Trophoblast cell (in vitro differentiated cells and primary cell): ENCODE measurements at regions not wholly inside any gene's neighbourhood (a gene's known extent, or its start where the extent isn't known, plus 50 kb on each side); places are given as distances from the start of the nearest gene placed in this dataset.

ENCODE experiments used
- DNase-seq, 2 donors: peaks; one replicate each; pipeline ENCODE4 v3.0.0-alpha.2; 2016
- H2AFZ ChIP-seq: 2 replicates; pipeline ENCODE4 v1.6.1; 2013; ENCODE audit warnings: low read length, moderate library complexity, mild to moderate bottlenecking; ENCODE audit not compliant: insufficient read depth, poor library complexity
- H2AK5ac ChIP-seq: 2 replicates; pipeline ENCODE4 v1.6.1; 2013; ENCODE audit warnings: mild to moderate bottlenecking, low read length
- H2BK120ac ChIP-seq: 2 replicates; pipeline ENCODE4 v1.6.1; 2013; ENCODE audit warnings: low read length, mild to moderate bottlenecking, moderate library complexity; ENCODE audit not compliant: insufficient read depth, poor library complexity
- H2BK12ac ChIP-seq: 2 replicates; pipeline ENCODE4 v1.6.1; 2013; ENCODE audit warnings: mild to moderate bottlenecking, low read length, moderate library complexity
- H2BK5ac ChIP-seq: 2 replicates; pipeline ENCODE4 v1.6.1; 2013; ENCODE audit warnings: low read length, low read depth, moderate library complexity, mild to moderate bottlenecking; ENCODE audit not compliant: poor library complexity
- H3K14ac ChIP-seq: 2 replicates; pipeline ENCODE4 v1.6.1; 2013; ENCODE audit warnings: mild to moderate bottlenecking, low read length
- H3K18ac ChIP-seq: 2 replicates; pipeline ENCODE4 v1.6.1; 2013; ENCODE audit warnings: mild to moderate bottlenecking, low read length
- H3K23ac ChIP-seq: 2 replicates; pipeline ENCODE4 v1.6.1; 2013; ENCODE audit warnings: low read length
- H3K27ac ChIP-seq: 2 replicates; pipeline ENCODE4 v1.5.1; 2013; ENCODE audit warnings: low read depth, mild to moderate bottlenecking, inconsistent platforms, low read length, moderate library complexity
- H3K27me3 ChIP-seq: 2 replicates; pipeline ENCODE4 v1.6.1; 2013; ENCODE audit warnings: inconsistent platforms, mild to moderate bottlenecking, low read length, moderate library complexity; ENCODE audit not compliant: insufficient read depth
- H3K36me3 ChIP-seq, 2 experiments: 1 replicate in 1 of 2; 2 replicates in 1 of 2; pipeline ENCODE4 v1.6.1; 2013; ENCODE audit warnings: low read length in 2 of 2, mild to moderate bottlenecking in 2 of 2, moderate library complexity in 1 of 2; ENCODE audit not compliant: insufficient read depth in 2 of 2, control insufficient read depth in 1 of 2
- H3K4ac ChIP-seq: 2 replicates; pipeline ENCODE4 v1.6.1; 2013; ENCODE audit warnings: low read depth, mild to moderate bottlenecking, low read length, moderate library complexity
- H3K4me1 ChIP-seq, 2 experiments: 1 replicate in 1 of 2; 2 replicates in 1 of 2; pipeline ENCODE4 v1.6.1; 2013; ENCODE audit warnings: low read length in 2 of 2, mild to moderate bottlenecking in 2 of 2, moderate library complexity in 1 of 2; ENCODE audit not compliant: insufficient read depth in 2 of 2, control insufficient read depth in 1 of 2
- H3K4me2 ChIP-seq: 2 replicates; pipeline ENCODE4 v1.6.1; 2013; ENCODE audit warnings: inconsistent platforms, mild to moderate bottlenecking, low read length, moderate library complexity
- H3K4me3 ChIP-seq: 2 replicates; pipeline ENCODE4 v1.5.1; 2013; ENCODE audit warnings: mild to moderate bottlenecking, low read depth, low read length, inconsistent platforms
- H3K79me1 ChIP-seq: one replicate; pipeline ENCODE4 v1.6.1; 2013; ENCODE audit warnings: low read length
- H3K79me2 ChIP-seq: 2 replicates; pipeline ENCODE4 v1.6.1; 2013; ENCODE audit warnings: low read length, mild to moderate bottlenecking; ENCODE audit not compliant: control insufficient read depth, insufficient read depth, poor library complexity
- H3K9ac ChIP-seq: 2 replicates; pipeline ENCODE4 v1.6.1; 2013; ENCODE audit warnings: mild to moderate bottlenecking, low read length
- H3K9me3 ChIP-seq: 2 replicates; pipeline ENCODE4 v1.6.1; 2013; ENCODE audit warnings: low read depth, mild to moderate bottlenecking, control low read depth, inconsistent platforms, low read length; ENCODE audit not compliant: insufficient read depth
- H4K12ac ChIP-seq: 2 replicates; pipeline ENCODE4 v1.6.1; 2013; ENCODE audit warnings: low read depth, mild to moderate bottlenecking, low read length, moderate library complexity
- H4K8ac ChIP-seq: 2 replicates; pipeline ENCODE4 v1.6.1; 2013; ENCODE audit warnings: low read depth, mild to moderate bottlenecking, low read length, moderate library complexity
- H4K91ac ChIP-seq: one replicate; pipeline ENCODE4 v1.6.1; 2013; ENCODE audit warnings: low read depth, mild to moderate bottlenecking, low read length, moderate library complexity
- WGBS: extraction: QIAGEN DNeasy Blood & Tissue Kit; methylation state at CpG from one replicate; pipeline ENCODE4 v1.1.7; 2013; ENCODE audit warnings: missing lambda C conversion rate; ENCODE audit not compliant: insufficient read length, insufficient coverage; ENCODE audit errors: extremely low coverage; 5-methylcytosine and 5-hydroxymethylcytosine counted together

- no peaks in the 10 kb centered on the region for H3K79me1 ChIP-seq
- H3K4me1 ChIP-seq, result no peaks in the 10 kb centered on the region
- no peak for DNase-seq
- H3K27ac ChIP-seq, result no peak overlapping the region
- no peak overlapping the region for H3K23ac ChIP-seq
- peaks cover 1% of the 10 kb centered on the region for H3K9me3 ChIP-seq
- no peaks in the 10 kb centered on the region for H3K27me3 ChIP-seq
- H3K18ac ChIP-seq, result no peak overlapping the region
- H4K12ac ChIP-seq, result no peak overlapping the region
- H2AK5ac ChIP-seq, result no peak overlapping the region
- no peak overlapping the region for H3K9ac ChIP-seq
- H3K36me3 ChIP-seq, result no peaks in the 10 kb centered on the region
- no peak overlapping the region for H3K14ac ChIP-seq
- no peak overlapping the region for H2BK120ac ChIP-seq
- no peak overlapping the region for H2AFZ ChIP-seq
- H3K79me2 ChIP-seq, result no peaks in the 10 kb centered on the region
- no peak overlapping the region for H2BK5ac ChIP-seq
- no peak overlapping the region for H3K4me3 ChIP-seq
- H2BK12ac ChIP-seq, result no peak overlapping the region
- no peak overlapping the region for H3K4ac ChIP-seq
- H4K91ac ChIP-seq, result no peak overlapping the region
- no CpG with 5 or more reads among the region's 5 CpGs for WGBS
- no peak overlapping the region for H4K8ac ChIP-seq
- no peak overlapping the region for H3K4me2 ChIP-seq
Measured at GRCh38 chr22:47807506-47807905, 1045.1 kb downstream of the TBC1D22A start.

DNA sequence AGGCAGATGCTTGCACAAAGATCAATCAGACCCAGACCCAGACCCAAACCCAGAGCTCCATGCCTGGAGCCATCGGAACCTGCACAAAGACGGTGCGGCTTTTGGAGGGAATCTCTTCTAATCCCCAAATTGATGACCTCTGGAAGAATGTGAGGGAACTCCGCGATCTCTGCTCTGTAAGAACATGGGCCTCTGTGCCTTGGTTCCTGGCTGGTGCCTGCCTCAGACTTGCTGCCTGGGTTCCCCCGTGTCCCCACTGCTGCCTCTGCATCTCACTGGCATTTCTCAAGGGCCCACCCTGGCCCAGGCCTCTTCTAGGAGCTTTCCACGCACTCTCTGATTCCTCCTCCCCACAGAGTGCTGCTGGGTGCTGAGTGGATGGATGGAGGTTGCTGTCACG lies 1044.4 kb downstream of the TBC1D22A start:
- Histone ChIP-seq H3K14ac (no peak overlapping the region), H3K9ac (no peak overlapping the region), H4K12ac (no peak overlapping the region), H2AK5ac (no peak overlapping the region), H3K4ac (no peak overlapping the region), H3K4me2 (no peak overlapping the region), H2BK12ac (no peak overlapping the region), H4K91ac (no peak overlapping the region), H3K27me3 (no peaks in the 10 kb centered on the region), H3K9me3 (peaks cover 1% of the 10 kb centered on the region), H3K27ac (no peak overlapping the region), H3K4me3 (peak overlapping the region; percentile 27), H2AFZ (no peak overlapping the region), H4K8ac (no peak overlapping the region), H3K23ac (no peak overlapping the region), H2BK5ac (no peak overlapping the region), H2BK120ac (no peak overlapping the region), H3K36me3 (no peaks in the 10 kb centered on the region), H3K18ac (no peak overlapping the region), H3K79me2 (no peaks in the 10 kb centered on the region), H3K4me1 (no peaks in the 10 kb centered on the region), H3K79me1 (no peaks in the 10 kb centered on the region)
- DNase-seq, result no peak
- WGBS, result no CpG with 5 or more reads among the region's 8 CpGs

GRCh38 chr22:47805394-47805935 lies 1043.0 kb downstream of the TBC1D22A start:
- Histone ChIP-seq H2AK5ac (no peak overlapping the region), H2BK120ac (no peak overlapping the region), H3K9me3 (peaks cover 5% of the 10 kb centered on the region), H4K91ac (no peak overlapping the region), H3K4me1 (no peaks in the 10 kb centered on the region), H3K23ac (no peak overlapping the region), H3K79me2 (no peaks in the 10 kb centered on the region), H3K18ac (no peak overlapping the region), H3K79me1 (no peaks in the 10 kb centered on the region), H2AFZ (no peak overlapping the region), H3K27me3 (no peaks in the 10 kb centered on the region), H3K4me2 (no peak overlapping the region), H3K4me3 (no peak overlapping the region), H2BK12ac (no peak overlapping the region), H3K4ac (no peak overlapping the region), H3K14ac (no peak overlapping the region), H3K9ac (peak overlapping the region; percentile 42), H2BK5ac (no peak overlapping the region), H3K27ac (no peak overlapping the region), H3K36me3 (no peaks in the 10 kb centered on the region), H4K8ac (no peak overlapping the region), H4K12ac (no peak overlapping the region)
- no CpG with 5 or more reads among the region's 6 CpGs for WGBS
- DNase-seq, result no peak

- no peak overlapping the region for H3K18ac ChIP-seq
- H2AK5ac ChIP-seq, result no peak overlapping the region
- no peak overlapping the region for H3K23ac ChIP-seq
- no peaks in the 10 kb centered on the region for H3K36me3 ChIP-seq
- no peak overlapping the region for H4K8ac ChIP-seq
- no peaks in the 10 kb centered on the region for H3K4me1 ChIP-seq
- no peak overlapping the region for H4K12ac ChIP-seq
- no peak overlapping the region for H3K14ac ChIP-seq
- no peak overlapping the region for H4K91ac ChIP-seq
- H3K9me3 ChIP-seq, result peaks cover 4% of the 10 kb centered on the region
- no peaks in the 10 kb centered on the region for H3K79me1 ChIP-seq
- H2BK12ac ChIP-seq, result no peak overlapping the region
- H3K79me2 ChIP-seq, result no peaks in the 10 kb centered on the region
- no peaks in the 10 kb centered on the region for H3K27me3 ChIP-seq
- DNase-seq, result no peak
- H3K9ac ChIP-seq, result no peak overlapping the region
- WGBS, result no CpG with 5 or more reads among the region's 6 CpGs
- no peak overlapping the region for H3K4me2 ChIP-seq
- H2BK5ac ChIP-seq, result no peak overlapping the region
- H3K27ac ChIP-seq, result no peak overlapping the region
- no peak overlapping the region for H2AFZ ChIP-seq
- H3K4me3 ChIP-seq, result no peak overlapping the region
- H3K4ac ChIP-seq, result no peak overlapping the region
- H2BK120ac ChIP-seq, result no peak overlapping the region
Measured at GRCh38 chr22:47804281-47804680, 1041.8 kb downstream of the TBC1D22A start.
